Pulmonary artery endothelial cell (primary cell): ENCODE measurements at regions not wholly inside any gene's neighbourhood (a gene's known extent, or its start where the extent isn't known, plus 50 kb on each side); places are given as distances from the start of the nearest gene placed in this dataset.

Source experiments
- DNase-seq: peaks from one replicate; pipeline ENCODE4 v3.0.0-alpha.2; 2011; ENCODE audit warnings: low read depth, low spot score

GRCh38 chr2:82576656-82577055, 1882.4 kb downstream of the SUCLG1 start:
- DNase-seq: no peak

- no peak for DNase-seq
Observed at GRCh38 chr2:82539280-82539621, 1919.8 kb downstream of the SUCLG1 start.

- no peak for DNase-seq
Observed at GRCh38 chr2:82538590-82539279, 1920.3 kb downstream of the SUCLG1 start.

- DNase-seq: no peak
Observed at GRCh38 chr2:82528288-82528687, 1930.8 kb downstream of the SUCLG1 start.

- DNase-seq: no peak
Observed at GRCh38 chr2:82527124-82527523, 1932.0 kb downstream of the SUCLG1 start.

GRCh38 chr2:82526277-82526676, 1932.8 kb downstream of the SUCLG1 start:
- DNase-seq: no peak

GRCh38 chr2:82525744-82526143, 1933.3 kb downstream of the SUCLG1 start:
- DNase-seq: no peak

- no peak for DNase-seq
Observed at GRCh38 chr2:82524826-82525225, 1934.3 kb downstream of the SUCLG1 start.

GRCh38 chr2:82511894-82512293, 1947.2 kb downstream of the SUCLG1 start:
- no peak for DNase-seq

GRCh38 chr2:82508702-82509101, 1950.4 kb downstream of the SUCLG1 start:
- DNase-seq: no peak

GRCh38 chr2:82507657-82508056, 1951.4 kb downstream of the SUCLG1 start:
- no peak for DNase-seq

- no peak for DNase-seq
Observed at GRCh38 chr2:82501217-82501616, 1957.9 kb downstream of the SUCLG1 start.

GRCh38 chr2:82498777-82499443, 1960.2 kb downstream of the SUCLG1 start:
- no peak for DNase-seq

- no peak for DNase-seq
Observed at GRCh38 chr2:82494739-82495138, 1964.3 kb downstream of the SUCLG1 start.

GRCh38 chr2:82491591-82491990, 1967.5 kb downstream of the SUCLG1 start:
- no peak for DNase-seq

GRCh38 chr2:82487354-82487753, 1971.7 kb downstream of the SUCLG1 start:
- DNase-seq: no peak

GRCh38 chr2:82485701-82486100, 1973.4 kb downstream of the SUCLG1 start:
- no peak for DNase-seq

- DNase-seq: no peak
Observed at GRCh38 chr2:82481207-82481606, 1977.9 kb downstream of the SUCLG1 start.

GRCh38 chr2:82478641-82479040, 1980.4 kb downstream of the SUCLG1 start:
- no peak for DNase-seq

GRCh38 chr2:82476094-82476493, 1983.0 kb downstream of the SUCLG1 start:
- no peak for DNase-seq

- no peak for DNase-seq
Observed at GRCh38 chr2:82428251-82428650, 2030.8 kb downstream of the SUCLG1 start.

- no peak for DNase-seq
Observed at GRCh38 chr2:82412021-82412420, 2047.1 kb downstream of the SUCLG1 start.

- DNase-seq: no peak
Observed at GRCh38 chr2:82411071-82411470, 2048.0 kb downstream of the SUCLG1 start.
